ENCODE measurements at regions not wholly inside any gene's neighbourhood (a gene's known extent, or its start where the extent isn't known, plus 50 kb on each side); places are given as distances from the start of the nearest gene placed in this dataset.

DNA sequence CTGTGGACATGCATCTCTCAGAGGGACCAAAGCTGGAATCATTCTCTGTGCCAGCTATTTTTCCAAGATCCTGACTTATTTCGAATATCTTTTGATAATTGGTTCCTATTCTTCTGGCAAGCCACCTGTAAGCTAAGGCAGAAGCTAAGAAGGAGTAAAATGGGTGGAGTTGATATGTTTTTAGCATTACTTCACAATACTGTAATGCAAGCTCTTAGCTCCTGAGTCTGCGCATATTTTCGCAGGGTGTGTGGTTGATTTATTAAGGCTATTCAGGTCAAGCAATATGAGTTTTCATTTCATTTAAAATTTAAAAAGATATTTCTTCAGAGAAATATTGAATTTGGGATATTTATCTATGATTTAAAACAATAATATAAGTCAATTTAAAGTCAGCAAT is 158.5 kb upstream of the ADAMTS16 start:
- no peak for DNase-seq

DNA sequence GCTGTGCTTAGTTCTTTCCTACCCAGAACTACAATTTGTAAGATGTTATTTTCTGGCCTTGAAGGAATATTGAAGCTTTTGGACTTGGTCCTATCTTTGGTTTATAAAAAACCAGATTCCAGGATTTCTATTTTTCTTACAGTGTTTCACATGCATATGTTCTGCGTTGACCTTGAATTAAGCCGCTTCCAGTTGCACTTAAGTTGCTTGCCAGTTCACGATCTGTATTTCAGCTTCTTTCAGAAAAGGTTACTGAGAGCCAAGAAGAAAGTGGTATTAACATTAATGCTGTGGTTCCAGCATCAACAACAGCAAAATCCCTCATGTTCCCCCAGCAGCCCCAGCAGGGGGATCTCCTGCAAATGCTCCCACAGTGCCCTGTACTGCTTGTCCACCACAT is 156.4 kb upstream of the ADAMTS16 start:
- no peak for DNase-seq

DNA sequence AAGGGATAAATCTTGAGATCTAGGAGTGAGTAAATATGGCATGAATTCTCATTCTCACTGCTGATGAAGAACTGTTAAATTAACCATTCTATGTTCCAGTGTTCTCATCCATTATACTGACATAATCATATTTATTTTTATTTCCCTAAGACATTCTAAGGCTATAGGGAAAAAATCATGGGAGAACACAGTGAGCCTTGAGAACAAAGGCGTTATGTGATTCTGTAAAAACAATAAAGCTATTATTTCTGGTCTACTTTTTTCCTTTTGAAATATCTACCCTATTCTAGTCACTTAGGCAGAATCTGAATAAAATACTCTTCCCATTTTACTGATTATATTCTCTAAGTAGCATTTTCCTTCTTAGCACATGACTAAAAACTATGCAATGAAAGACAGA is 155.7 kb upstream of the ADAMTS16 start:
- DNase-seq, result no peak

DNA sequence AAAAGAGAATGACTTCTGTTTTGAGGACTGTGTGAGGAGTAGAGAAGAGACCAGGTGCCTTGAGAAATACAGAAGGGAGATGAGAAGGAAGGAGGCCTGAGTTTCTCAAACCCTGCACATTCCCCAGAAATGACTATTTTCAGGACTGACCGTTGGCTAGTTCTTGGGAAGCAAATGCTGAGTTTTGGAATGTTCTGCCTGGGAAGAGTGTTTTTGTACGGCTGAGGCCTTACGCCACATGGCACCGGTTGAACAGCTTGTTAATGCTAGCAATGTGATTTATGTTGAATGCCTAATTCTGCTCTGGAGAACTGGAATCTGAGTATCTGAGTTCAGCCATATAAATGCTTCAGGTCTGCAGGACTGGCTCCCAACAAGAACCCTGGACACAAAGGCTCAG is 152.7 kb upstream of the ADAMTS16 start:
- no peak for DNase-seq

DNA sequence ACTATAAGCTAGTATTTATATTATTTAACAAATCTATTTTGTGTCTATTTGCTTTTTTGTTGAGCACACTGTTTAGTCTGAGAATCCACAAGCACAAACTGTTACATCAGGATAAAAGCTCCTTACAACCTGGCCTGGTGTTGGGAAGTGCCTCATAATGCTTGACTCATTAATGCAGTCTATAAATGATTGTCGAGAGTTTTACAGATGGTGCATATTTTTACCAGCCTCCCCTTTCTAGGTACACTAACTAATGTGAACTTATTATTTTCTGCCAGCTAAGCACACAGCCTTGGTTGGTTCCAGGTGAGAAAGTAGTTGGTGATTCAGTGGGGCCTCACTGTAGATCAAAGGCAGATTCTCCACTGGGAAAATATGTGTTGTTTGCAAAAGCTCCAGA is 151.0 kb upstream of the ADAMTS16 start:
- no peak for DNase-seq

DNA sequence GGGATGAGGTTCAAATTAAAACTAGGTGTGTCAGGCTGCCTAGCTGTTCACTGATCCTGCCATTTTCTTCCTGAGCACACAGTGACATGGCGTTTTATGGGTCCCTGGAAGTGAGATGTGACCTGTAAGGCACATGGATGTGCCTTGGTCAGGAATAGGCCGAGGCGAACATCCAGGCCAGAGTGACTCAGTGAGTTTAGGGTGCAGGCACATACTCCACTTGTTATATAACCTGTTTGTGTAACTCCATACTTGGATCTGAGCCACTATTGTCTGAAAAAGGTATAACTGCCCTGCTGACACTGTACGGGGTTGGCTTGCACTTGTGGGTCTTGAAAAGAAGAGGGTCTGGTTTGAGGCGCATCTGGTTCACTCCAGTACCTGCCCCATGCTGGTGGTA is 150.1 kb upstream of the ADAMTS16 start:
- no peak for DNase-seq

DNA sequence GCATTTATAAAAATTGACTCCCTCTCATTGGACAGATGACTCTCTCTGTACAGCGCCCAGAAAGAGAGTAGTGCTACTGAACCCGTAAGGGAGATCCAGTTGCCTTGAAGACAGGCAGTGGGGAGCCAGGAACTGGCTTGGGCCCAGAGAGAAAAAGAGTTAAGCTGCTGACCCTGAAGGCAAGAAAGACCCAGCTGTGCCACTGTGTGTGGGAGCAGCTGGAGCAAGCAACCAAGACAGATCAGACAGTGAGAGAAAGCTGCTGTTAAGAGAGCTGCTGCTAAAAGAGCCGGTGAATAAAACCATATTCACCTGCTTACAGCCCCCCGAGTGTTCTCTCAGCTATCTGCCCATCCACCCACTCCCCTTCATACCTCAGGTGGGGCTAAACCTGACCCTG is 149.7 kb upstream of the ADAMTS16 start:
- no peak for DNase-seq

DNA sequence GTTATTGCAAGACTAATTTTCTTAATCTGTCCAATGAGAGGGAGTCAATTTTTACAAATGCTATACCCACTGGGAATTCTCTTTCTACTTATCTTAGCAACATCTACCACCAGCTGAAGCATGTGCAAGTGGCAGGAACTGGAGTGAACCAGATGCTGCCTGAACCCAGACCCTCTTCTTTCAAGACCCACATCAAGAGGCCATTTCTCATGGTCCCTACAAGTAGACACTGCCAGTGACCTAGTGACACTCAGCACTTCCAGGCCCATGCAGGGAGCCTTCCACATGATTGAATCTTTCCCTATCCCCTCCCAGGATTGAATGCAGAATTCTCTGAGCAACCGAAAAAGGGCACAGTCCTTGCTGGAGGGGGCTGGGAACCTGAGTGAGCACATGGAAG is 148.2 kb upstream of the ADAMTS16 start:
- no peak for DNase-seq

DNA sequence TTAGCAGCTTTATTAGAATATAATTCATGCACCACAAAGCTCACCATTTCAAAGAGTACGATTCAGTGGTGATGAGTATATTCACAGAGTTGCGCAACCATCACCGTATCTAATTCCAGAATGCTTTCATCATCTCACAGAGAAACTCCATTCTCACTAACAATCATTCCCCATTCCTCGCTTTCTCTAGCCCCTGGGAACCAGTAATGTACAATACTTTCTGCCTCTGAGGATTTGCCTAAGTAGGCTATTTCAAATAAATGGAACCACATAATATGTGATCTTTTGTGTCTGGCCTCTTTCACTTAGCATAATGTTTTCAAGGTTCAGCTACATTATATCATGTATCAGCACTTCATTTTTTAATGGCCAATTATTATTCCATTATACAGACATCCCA is 145.1 kb upstream of the ADAMTS16 start:
- no peak for DNase-seq

DNA sequence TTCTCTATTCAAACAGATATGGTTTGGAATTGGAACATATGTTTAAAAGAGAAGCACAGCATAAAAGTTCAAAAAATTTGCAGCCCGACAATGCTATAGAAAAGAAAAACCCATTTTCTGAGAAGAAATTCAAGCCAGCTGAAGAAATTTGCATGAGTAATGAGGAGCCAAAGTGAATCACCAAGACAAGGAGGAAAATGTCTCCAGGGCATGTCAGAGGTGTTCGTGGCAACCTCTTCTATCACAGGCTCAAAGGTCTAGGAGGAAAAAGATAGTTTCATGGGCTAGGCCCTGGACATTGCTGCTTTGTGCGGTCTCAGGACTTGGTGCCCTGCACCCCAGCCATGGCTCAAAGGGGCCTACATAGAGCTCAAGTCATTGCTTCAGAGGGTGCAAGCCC is 134.8 kb upstream of the ADAMTS16 start:
- DNase-seq, result no peak

DNA sequence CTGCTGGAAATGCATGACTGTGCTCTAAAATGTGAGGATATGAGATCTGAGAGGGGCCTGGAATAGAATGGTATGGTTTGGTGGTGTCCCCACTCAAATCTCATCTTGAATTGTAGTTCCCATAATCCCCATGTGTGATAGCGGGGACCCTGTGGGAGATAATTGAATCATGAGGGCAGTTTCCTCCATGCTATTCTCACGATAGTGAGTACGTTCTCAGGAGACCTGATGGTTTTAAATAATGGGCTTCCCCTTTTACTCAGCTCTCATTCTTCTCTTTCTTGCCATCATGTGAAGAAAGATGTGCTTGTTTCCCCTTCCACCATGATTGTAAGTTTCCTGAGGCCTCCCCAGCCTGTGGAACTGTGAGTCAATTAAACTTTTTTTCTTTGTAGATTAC is 133.6 kb upstream of the ADAMTS16 start:
- no peak for DNase-seq

DNA sequence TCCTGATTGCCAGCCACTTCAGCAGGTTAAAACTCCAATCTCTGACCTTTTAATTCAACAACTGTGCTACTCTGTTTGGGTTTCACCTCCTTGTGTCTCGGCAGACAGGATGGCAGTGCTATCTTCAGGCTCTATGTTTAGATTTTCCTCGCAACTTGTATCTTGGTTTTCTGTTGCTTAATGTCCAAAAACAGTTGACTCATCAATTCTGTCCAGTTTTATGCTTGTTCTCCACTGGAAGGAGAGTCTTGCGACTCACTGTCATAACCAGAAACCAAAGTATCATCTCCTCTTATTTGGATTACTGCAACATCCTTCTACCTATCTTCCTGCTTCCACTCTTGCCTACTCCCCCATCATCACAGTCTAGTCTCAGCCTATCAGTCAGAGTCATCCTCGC is 130.9 kb upstream of the ADAMTS16 start:
- no peak for DNase-seq

DNA sequence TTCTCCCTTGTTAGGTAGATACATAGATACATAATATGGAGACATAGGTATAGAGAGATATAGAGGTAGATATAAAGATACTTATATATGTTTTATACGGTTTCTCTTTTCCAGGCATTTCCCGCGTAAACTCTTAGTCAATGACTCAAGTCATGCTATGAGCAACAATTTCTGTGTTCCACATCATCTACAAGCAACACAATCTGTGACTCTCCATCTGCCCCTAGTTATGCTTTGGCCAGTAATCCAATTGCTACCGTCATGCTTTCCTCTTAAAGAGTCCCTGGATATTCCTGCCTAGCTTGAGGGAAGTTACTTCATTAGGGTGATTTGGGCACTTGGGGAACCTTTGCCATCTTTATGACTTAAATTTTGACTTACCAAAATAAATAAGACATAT is 129.0 kb upstream of the ADAMTS16 start:
- no peak for DNase-seq

DNA sequence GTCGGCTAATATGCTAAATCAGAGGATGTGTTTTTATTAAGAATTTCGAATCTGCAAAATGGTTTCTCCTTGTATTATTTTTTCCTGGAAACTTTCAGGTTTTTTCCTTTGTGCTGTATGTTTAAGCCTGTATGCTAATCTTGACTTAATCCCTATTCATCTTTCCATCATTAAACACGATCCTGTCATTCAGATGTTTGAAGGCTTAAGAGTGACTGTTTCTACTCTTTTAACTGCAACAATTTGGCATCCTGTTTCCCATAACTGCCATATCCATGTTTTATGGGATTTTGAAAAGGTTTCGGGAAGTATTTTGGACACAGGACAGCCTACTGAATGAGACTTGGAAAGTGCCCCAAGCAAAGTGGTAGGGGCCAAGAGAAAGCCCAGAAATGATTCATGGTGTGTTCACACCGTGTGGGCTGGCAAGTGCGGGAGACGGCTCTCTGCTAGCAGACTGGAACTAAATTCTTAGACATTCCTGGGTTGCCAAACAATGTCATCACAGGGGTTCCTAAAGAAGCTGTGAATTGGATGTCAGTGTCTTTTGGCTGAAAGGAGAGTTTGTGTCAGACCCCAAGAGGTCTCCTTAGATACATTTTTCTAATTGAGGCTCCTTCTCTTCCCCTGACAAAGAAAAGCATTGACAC is 125.4 kb upstream of the ADAMTS16 start:
- no peak for DNase-seq

DNA sequence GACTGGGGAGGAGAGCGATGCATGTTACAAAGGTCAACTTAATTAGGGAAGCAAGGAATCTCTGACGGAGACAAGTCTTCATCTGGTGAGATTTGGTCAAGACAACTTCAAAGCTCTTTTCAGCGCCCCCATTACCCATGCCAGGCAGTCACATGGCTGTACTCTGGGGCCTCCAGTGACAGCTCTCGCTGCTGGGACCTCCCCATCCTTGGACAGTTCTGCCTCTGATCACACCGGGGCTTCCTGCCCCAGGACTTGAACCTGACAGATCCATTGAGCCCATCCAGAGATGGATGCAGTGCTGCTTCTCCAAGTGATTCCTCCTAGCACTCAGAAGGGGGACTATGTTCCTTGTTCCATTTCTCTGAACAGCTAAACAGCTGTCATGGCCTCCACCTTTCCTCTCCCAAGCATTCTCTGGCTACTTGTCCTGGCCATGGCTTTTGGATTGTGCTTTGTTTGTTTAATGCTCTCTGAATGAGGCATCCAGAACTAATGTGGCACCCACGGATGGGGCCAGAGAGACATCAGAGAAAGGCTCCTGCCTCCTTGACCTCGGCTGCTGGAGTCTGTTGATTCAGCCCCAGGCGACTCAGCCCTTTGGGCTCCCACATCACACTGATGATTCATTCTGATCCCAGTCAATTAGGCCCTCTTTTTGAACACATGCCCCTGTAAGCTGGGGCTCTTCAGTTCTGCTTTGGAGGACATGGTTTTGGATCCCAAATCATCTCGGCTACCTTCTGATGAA is 122.1 kb upstream of the ADAMTS16 start:
- DNase-seq, result no peak

DNA sequence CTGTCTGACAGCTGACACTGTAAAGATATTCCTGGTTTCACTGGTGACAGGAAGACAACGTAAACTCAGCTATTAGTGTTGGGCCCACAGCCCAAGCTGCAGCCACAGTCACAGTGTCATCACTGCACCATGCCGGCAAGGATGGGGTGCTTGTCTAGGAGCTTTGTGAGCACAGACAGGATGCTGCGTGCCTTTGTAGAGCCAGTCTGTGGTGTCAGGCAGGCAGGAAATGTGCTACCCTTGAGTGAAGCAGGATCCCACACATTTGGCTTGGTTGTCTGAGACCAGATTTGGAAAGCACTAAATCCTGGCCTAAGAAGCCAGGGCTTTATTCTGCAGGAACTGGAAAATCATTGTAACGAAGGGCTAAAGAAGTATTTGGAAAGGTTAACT is 121.6 kb upstream of the ADAMTS16 start:
- no peak for DNase-seq

DNA sequence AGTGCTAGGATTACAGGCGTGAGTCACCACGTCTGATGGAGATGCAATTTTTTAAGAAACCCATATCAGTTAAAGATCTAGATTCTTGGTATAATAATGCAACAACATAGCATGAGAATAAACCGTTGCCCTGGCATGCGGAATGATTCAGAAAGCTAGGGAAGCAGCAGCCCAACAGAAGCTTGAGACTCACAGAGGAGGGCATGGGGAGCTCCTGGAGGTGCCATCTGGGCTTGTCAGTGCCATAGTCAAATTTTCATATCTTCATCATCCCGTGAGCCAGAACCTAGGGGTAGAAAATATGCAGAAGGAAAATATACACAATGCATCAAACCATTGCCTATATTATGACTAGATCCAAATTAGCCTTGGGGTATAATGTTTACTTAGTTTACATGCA is 118.7 kb upstream of the ADAMTS16 start:
- no peak for DNase-seq

DNA sequence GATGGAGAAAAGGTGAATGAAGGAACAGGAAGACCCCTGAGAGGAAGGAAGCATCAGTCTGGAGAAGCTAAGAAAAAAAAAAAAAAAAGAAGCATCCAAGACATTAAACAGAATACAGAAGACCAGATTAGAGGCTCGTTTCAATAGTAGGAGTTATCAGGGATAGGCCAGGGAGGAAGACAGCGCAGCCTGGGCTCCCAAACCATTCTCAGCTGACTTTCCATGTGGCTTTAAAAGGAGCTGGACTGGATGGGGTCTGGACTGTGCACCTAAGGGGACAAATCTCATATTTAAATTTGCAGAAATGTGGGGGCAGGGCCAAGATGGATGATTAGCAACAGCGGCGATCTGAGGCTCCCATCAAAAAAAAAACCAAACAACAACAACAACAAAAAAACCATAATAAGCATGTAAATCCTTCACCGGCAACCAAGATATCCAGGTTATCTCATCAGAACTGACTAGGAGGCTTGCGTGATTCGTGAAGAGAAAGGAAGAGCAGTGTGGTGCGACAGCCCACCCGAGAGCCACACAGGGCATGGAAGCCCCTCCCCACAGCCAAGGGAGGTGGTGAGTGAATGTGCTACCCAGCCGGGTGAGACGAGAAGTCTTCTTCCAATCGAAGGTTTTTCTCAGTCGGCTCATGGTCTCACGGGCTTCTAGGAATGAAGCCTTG is 114.9 kb upstream of the ADAMTS16 start:
- DNase-seq, result no peak

DNA sequence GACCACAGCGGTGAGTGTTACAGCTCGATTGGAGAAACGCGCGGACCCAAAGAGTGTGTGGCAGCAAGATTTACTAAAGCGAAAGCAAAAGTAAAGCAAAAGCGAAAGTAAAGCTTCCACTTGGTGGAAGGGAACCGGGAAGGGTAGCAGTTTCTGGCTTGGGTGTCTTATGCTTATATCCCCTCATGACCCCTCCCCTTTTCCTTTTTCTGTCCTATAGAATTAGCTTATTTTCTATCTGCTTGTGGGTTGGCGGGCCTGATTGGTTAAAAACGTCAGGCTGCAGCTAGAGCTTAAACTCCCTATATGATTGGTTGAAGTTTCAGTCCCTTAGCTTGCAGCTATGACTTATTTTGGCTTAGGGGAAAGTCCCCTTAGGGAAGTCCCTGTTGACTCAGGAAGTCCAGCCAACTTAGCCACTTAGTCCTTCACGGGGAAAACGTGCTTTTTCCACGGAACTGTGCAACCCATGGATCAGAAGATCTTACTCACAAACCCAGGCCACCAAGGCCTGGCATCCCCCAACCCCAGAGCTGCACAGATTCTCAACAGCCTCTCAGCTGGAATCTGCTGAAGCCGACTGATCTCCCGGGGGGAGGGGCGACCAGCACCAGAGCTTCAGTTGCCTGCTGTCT is 114.2 kb upstream of the ADAMTS16 start:
- peak; percentile 8 for DNase-seq

DNA sequence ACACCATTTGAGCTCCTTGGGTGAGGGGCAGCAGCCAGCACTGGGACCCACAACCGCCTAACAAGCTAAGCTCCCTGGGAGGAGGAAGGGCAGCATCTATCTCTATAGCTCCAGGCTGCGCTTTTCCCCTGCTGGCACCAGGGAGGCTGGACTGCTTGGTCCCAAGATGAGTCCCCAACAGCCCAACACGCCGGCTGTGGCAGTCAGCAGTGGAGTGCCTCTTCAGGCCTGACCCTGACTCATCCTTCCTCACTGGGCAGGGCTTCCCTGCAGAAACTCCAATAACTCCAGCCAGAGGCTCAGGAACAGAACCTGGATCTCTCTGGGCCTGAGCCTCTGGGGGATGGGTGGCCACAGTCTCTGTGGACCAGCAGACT is 113.7 kb upstream of the ADAMTS16 start:
- DNase-seq, result no peak

DNA sequence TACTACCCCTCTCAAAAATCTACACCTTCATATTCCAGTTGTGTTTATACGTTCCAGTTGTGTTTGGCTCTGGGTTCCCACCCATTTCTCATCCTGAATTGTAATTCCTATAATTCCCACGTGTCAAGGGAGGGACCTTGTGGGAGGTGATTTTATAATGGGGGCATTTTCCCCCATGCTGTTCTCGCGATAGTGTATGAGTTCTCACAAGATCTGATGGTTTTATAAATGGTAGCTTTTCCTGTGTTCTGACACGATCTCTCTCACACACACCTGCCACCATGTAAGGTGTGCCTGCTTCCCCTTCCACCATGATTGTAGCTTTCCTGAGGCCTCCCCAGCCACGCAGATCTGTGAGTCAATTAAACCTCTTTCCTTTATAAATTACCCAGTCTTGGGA is 108.5 kb upstream of the ADAMTS16 start:
- DNase-seq, result no peak

DNA sequence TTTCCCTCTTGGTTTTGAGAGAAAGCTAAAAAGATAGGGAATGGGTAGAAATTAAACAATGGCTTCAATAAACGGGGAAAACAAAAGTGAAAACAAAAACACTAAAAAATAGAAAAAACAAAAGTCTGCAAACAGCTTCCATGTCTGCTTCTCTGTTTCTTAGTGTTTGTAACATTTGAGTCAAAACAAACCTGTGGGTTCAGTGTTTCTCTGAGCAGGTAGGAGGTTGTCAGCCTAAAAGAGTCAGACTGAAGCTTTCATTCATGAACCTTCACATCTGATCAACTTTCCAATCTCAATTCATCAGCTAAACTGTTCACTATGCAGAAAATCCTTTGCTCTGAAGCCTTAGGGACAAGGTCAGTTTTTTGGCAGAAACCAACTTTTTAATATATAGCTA is 102.5 kb upstream of the ADAMTS16 start:
- DNase-seq, result no peak

DNA sequence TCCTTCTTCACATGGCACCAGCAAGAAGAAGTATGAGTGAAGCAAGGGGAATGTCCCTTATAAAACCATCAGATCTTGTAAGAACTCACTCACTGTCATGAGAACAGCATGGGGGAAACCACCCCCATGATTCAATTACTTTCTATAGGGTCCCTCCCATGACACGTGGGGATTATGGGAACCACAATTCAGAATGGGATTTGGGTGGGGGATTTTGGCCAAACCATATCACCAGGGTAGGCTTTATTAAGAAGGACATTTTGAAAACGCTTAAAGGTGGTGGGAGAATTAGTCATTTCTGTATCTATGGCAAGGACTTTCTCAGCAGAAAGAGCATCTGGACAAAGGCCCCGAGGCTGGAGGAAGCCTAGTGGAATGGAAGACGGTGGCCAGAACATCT is 100.2 kb upstream of the ADAMTS16 start:
- DNase-seq, result no peak

DNA sequence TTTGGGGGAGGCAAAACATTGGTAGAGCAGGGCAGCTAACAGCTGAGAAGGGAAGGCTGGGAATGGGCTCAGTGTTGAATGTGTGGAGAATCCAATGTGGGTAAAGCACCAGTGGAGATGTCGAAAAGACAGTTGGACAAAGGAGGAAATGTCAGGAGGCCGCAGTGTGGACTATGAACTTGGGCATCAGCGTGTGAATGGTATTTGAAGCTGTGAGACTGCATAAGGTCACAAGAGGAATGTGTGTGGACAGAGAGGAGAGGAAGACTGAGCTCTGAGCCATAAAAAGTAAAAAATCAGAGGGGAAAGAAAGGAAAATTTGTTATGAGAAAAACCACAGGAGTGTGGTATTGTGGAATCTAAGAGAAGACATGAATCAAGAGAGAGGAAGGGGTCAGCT is 99.4 kb upstream of the ADAMTS16 start:
- DNase-seq, result no peak

Data from NCI-H69 (cell line).